ES-I3 (cell line): ENCODE measurements at regions not wholly inside any gene's neighbourhood (a gene's known extent, or its start where the extent isn't known, plus 50 kb on each side); places are given as distances from the start of the nearest gene placed in this dataset.

Experiments
- H3K36me3 ChIP-seq: 2 replicates; pipeline ENCODE4 v1.6.1; 2013; ENCODE audit warnings: mild to moderate bottlenecking, low read length, control low read depth, moderate library complexity; ENCODE audit not compliant: insufficient read depth
- H3K4me1 ChIP-seq: 2 replicates; pipeline ENCODE4 v1.6.1; 2013; ENCODE audit warnings: mild to moderate bottlenecking, control low read depth, low read length; ENCODE audit not compliant: insufficient read depth
- H3K9ac ChIP-seq: 2 replicates; pipeline ENCODE4 v1.6.1; 2013; ENCODE audit warnings: low read depth, mild to moderate bottlenecking, low read length, moderate library complexity
- H3K9me3 ChIP-seq: 2 replicates; pipeline ENCODE4 v1.6.1; 2013; ENCODE audit warnings: mild to moderate bottlenecking, low read length, moderate library complexity; ENCODE audit not compliant: control insufficient read depth, insufficient read depth

GRCh38 chr5:165201771-165202518 lies 1696.5 kb downstream of the MAT2B start:
- Histone ChIP-seq H3K9me3 (no peaks in the 10 kb centered on the region), H3K4me1 (peaks cover 8% of the 10 kb centered on the region; the same call in 1 of the 2 replicates), H3K9ac (no peak overlapping the region), H3K36me3 (no peaks in the 10 kb centered on the region)

GRCh38 chr5:165202519-165202910 lies 1697.1 kb downstream of the MAT2B start:
- H3K9ac ChIP-seq, result no peak overlapping the region
- no peaks in the 10 kb centered on the region for H3K36me3 ChIP-seq
- no peaks in the 10 kb centered on the region for H3K9me3 ChIP-seq
- H3K4me1 ChIP-seq, result peaks cover 8% of the 10 kb centered on the region; the same call in 1 of the 2 replicates

GRCh38 chr5:165209101-165209727 lies 1703.8 kb downstream of the MAT2B start:
- H3K9me3 ChIP-seq, result no peaks in the 10 kb centered on the region
- no peak overlapping the region for H3K9ac ChIP-seq
- peaks cover 8% of the 10 kb centered on the region; the same call in 1 of the 2 replicates for H3K4me1 ChIP-seq
- H3K36me3 ChIP-seq, result no peaks in the 10 kb centered on the region

- H3K9me3 ChIP-seq, result no peaks in the 10 kb centered on the region
- H3K9ac ChIP-seq, result no peak overlapping the region
- H3K4me1 ChIP-seq, result no peaks in the 10 kb centered on the region; the same call in 1 of the 2 replicates
- no peaks in the 10 kb centered on the region for H3K36me3 ChIP-seq
These were observed 1719.1 kb downstream of the MAT2B start for GRCh38 chr5:165224366-165225045.

GRCh38 chr5:165227515-165227914 lies 1722.1 kb downstream of the MAT2B start:
- Histone ChIP-seq H3K9me3 (no peaks in the 10 kb centered on the region), H3K4me1 (peaks cover 10% of the 10 kb centered on the region), H3K36me3 (no peaks in the 10 kb centered on the region), H3K9ac (no peak overlapping the region)

GRCh38 chr5:165228184-165228583 lies 1722.8 kb downstream of the MAT2B start:
- H3K9me3 ChIP-seq, result no peaks in the 10 kb centered on the region
- H3K9ac ChIP-seq, result no peak overlapping the region
- H3K4me1 ChIP-seq, result peaks cover 10% of the 10 kb centered on the region
- H3K36me3 ChIP-seq, result no peaks in the 10 kb centered on the region

GRCh38 chr5:165231821-165232508 lies 1726.5 kb downstream of the MAT2B start:
- Histone ChIP-seq H3K9ac (no peak overlapping the region), H3K9me3 (peaks cover 13% of the 10 kb centered on the region), H3K36me3 (no peaks in the 10 kb centered on the region), H3K4me1 (peaks cover 10% of the 10 kb centered on the region)

- H3K9me3 ChIP-seq, result peaks cover 13% of the 10 kb centered on the region
These were observed 1727.2 kb downstream of the MAT2B start for GRCh38 chr5:165232509-165233028.

GRCh38 chr5:165241811-165242210 lies 1736.4 kb downstream of the MAT2B start:
- H3K4me1 ChIP-seq, result no peaks in the 10 kb centered on the region

More at GRCh38 chr5:165232509-165233028, 1727.2 kb downstream of the MAT2B start:
- Histone ChIP-seq H3K4me1 (peaks cover 10% of the 10 kb centered on the region), H3K9ac (no peak overlapping the region), H3K36me3 (no peaks in the 10 kb centered on the region)

GRCh38 chr5:165242646-165243045 lies 1737.2 kb downstream of the MAT2B start:
- H3K4me1 ChIP-seq, result no peaks in the 10 kb centered on the region
- no peak overlapping the region for H3K9ac ChIP-seq
- no peaks in the 10 kb centered on the region for H3K36me3 ChIP-seq
- no peaks in the 10 kb centered on the region for H3K9me3 ChIP-seq

More at GRCh38 chr5:165241811-165242210, 1736.4 kb downstream of the MAT2B start:
- Histone ChIP-seq H3K9me3 (no peaks in the 10 kb centered on the region), H3K36me3 (no peaks in the 10 kb centered on the region), H3K9ac (no peak overlapping the region)

GRCh38 chr5:165244407-165244806 lies 1739.0 kb downstream of the MAT2B start:
- no peaks in the 10 kb centered on the region for H3K9me3 ChIP-seq
- H3K9ac ChIP-seq, result no peak overlapping the region
- H3K36me3 ChIP-seq, result no peaks in the 10 kb centered on the region
- no peaks in the 10 kb centered on the region for H3K4me1 ChIP-seq

GRCh38 chr5:165258197-165258771 lies 1752.9 kb downstream of the MAT2B start:
- H3K36me3 ChIP-seq, result no peaks in the 10 kb centered on the region
- H3K4me1 ChIP-seq, result no peaks in the 10 kb centered on the region
- no peaks in the 10 kb centered on the region for H3K9me3 ChIP-seq
- H3K9ac ChIP-seq, result no peak overlapping the region

- Histone ChIP-seq H3K9ac (no peak overlapping the region), H3K9me3 (no peaks in the 10 kb centered on the region), H3K4me1 (no peaks in the 10 kb centered on the region), H3K36me3 (no peaks in the 10 kb centered on the region)
These were observed 1755.0 kb downstream of the MAT2B start for GRCh38 chr5:165260426-165260825.

- Histone ChIP-seq H3K9ac (no peak overlapping the region), H3K9me3 (no peaks in the 10 kb centered on the region), H3K36me3 (no peaks in the 10 kb centered on the region)
These were observed 1758.1 kb downstream of the MAT2B start for GRCh38 chr5:165263536-165263935.

More at GRCh38 chr5:165263536-165263935, 1758.1 kb downstream of the MAT2B start:
- H3K4me1 ChIP-seq, result no peaks in the 10 kb centered on the region
